ENCODE measurements at regions not wholly inside any gene's neighbourhood (a gene's known extent, or its start where the extent isn't known, plus 50 kb on each side); places are given as distances from the start of the nearest gene placed in this dataset.

DNA sequence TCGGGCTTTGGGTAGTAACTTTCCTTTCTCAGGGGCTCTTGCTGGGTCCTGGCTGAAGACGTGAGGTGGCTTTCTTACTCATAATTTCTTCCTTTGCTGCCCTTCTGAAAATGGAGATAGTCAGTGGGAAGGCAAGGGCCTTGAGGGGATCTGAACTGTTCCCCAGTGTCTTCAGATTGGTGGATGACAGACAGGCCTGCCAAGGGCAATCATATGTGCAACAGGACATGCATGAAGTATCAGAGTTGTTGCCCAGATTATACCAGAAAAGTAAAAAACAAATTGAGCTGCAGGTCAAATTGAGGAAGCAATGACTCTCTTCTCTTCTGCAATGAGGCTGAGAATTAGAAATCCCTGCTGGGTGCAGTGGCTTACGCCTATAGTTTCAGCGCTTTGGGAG is 71.6 kb upstream of the PAX1 start:
- TF ChIP-seq, protein P1, sequence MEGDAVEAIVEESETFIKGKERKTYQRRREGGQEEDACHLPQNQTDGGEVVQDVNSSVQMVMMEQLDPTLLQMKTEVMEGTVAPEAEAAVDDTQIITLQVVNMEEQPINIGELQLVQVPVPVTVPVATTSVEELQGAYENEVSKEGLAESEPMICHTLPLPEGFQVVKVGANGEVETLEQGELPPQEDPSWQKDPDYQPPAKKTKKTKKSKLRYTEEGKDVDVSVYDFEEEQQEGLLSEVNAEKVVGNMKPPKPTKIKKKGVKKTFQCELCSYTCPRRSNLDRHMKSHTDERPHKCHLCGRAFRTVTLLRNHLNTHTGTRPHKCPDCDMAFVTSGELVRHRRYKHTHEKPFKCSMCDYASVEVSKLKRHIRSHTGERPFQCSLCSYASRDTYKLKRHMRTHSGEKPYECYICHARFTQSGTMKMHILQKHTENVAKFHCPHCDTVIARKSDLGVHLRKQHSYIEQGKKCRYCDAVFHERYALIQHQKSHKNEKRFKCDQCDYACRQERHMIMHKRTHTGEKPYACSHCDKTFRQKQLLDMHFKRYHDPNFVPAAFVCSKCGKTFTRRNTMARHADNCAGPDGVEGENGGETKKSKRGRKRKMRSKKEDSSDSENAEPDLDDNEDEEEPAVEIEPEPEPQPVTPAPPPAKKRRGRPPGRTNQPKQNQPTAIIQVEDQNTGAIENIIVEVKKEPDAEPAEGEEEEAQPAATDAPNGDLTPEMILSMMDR (IDR thresholded peaks at IDR 0.05): no peak
- no peak for TF ChIP-seq POLR2A (IDR thresholded peaks at IDR 0.05)
